Stimulated activated naive CD8-positive, alpha-beta T cell treated with anti-CD3 and anti-CD28 coated beads, Interleukin-15, Interleukin-2, amounts not matched to agents 100 U/mL and 50 U/mL, for 24 hours (primary cell): ENCODE measurements at regions not wholly inside any gene's neighbourhood (a gene's known extent, or its start where the extent isn't known, plus 50 kb on each side); places are given as distances from the start of the nearest gene placed in this dataset.

ENCODE experiments used
- ATAC-seq: fragments of 150-1000 bp; cut with Tn5 transposase; one replicate; pipeline ENCODE4 v1.10.0; 2021
- DNase-seq: peaks from one replicate; pipeline ENCODE4 v3.0.0; 2021

DNA sequence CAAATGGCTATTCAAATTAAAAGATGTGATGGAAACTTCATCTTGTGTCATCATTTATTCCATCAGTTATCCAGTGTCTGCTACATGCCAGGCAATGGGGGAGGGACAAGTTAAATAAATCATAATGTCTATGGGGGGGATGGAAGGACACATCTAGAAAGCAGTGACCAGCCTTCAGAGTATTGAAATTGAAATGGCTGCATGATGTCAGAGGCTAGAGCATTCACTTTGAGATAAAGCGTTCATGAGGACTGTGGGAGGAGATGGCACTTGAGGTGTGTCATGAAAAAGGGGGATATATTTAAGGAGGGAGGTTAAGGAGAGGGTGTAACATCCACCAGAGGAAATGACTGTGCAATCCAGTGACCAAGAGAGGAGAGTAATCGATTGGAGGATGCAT is 50.6 kb downstream of the SLIT2 start:
- no peak for ATAC-seq

DNA sequence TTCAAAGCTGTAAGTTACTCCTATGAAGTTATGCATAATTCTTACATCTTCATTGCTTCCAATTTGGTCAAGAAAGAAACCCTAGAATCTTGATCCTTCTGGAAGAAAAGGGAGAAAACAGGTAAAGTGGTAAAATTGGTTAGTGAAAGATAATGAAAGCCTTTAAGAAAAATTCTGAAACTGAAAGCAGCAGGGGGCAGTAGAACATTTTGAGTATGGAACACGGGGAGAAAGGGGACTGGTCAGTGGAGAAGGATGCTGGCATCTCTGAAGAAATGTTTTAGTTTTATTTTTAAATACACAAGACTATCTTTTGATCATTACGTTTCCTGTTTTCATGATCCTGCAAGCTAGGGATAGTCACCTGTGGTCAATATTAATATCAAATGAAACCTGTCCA is 54.3 kb downstream of the SLIT2 start:
- no peak for ATAC-seq
- no peak for DNase-seq

More for the DNA sequence above, 50.6 kb downstream of the SLIT2 start:
- no peak for DNase-seq

DNA sequence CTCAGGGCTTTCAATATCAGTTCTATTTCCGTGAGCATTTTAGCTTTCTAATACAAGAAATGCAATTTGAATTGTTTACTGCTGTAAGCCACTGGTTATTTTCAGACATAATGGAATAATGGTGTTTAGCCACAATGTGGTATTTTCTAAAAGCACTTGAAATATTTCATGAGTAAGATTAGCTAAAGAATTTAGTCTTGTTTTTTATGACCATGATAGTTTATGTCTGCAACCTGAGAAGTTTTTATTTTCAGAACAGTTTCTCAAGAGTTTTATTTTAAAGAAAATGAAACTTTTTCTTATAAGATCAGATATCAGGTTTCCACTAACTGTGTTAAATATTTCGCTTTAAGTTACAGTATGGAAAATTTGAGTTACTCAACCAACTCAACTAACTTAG is 60.2 kb downstream of the SLIT2 start:
- no peak for ATAC-seq
- DNase-seq, result no peak

DNA sequence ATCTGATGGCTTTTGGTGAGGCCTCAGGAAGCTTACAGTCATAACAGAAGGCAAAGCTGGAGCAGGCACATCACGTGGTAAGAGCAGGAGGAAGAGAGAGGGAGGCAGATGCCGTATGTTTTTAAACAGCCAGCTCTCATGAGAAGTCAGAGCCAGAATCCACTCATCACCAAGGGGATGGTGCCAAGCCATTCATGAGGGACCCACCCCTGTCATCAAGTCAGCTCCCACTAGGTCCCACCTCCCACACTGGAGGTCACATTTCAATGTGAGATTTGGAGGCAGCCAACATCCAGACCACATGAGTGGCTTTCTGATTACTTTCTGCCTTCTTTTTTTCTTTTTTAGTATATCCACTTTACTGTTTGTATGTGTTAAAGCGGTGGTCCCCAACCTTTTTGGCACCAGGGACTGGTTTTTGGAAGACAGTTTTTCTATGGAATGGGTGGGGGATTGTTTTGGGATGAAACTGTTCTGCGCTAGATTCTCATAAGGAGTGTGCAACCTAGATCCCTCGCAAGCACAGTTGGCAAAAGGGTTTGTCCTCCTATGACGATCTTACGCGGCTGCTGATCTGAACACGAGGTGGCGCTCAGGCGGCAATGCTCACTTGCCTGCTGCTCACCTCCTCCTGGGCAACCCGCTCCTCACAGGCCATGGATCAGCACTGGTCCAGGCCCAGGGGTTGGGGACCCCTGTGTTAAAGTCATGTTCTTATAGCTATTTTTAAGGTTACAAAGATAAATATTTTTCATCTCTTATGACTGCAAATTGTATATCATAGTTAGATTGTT is 61.7 kb downstream of the SLIT2 start:
- DNase-seq (peak; percentile 6), ATAC-seq (no peak)

DNA sequence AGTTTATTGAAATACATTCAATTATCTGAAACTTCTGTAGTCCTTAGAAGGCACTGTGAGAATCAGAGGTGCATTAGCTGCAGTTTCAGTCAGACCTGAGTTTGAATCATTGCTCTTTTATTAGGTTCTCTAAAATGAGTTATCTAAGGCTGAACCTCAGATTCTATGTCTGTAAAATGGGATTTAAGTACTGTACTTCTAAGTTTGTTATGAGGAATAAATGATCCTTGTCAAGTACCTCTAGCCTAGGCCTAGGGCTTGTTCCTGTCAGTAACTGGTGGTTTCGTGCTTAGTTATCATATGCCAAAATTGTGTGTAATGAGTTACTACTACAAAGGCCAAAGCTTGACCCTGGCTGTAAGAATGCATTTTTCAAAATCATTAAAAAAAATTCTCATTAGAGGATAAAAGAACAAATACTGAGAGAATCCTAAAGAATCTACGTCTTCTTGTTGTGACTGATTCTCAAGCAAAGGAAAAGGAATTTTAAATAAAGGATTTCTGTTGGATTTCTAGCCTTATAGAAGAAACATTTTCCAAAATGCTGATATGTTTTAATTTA is 65.8 kb downstream of the SLIT2 start:
- DNase-seq (no peak), ATAC-seq (no peak)

DNA sequence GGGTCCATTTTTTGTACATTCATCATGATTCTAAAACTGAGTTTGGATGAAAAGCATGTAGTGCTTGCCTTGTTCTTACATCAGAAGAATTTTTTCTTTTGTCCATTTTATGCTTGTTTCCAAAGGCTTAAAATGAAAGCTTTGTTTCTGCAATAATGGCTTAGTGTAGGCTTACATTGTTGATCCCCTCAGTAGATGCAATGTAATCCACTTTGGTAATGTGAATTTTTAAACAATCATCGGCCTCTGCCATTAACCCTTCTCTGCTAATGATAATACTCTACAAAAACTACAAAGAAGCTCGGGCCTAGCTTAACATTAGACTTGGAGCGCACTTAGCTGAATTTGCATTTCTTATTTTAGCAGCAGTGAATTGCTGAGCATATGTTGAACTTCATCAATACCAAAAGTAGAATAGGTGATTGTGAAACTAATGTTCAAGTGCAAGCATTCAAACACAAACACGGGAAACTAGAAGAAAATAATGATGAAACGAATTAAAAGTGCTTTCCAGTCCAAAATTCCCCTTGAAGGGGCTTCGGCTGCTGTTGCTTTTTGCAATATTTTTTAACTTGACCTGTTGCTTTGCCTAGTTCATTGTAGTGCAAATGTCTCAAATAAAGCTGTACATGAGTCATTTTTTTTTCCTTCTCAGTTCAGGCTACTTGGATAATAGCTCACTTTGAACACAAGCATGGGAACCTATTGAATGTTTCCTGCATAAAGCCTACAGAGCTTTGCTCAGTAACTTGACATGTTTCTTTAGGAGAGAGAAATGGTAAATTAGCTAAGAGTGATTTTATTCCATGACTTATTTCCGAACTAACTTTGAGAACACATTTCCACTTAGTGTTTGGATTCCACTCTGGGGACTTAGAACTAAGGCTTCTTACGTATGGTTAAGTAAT is 66.5 kb downstream of the SLIT2 start:
- DNase-seq, result no peak
- no peak for ATAC-seq

DNA sequence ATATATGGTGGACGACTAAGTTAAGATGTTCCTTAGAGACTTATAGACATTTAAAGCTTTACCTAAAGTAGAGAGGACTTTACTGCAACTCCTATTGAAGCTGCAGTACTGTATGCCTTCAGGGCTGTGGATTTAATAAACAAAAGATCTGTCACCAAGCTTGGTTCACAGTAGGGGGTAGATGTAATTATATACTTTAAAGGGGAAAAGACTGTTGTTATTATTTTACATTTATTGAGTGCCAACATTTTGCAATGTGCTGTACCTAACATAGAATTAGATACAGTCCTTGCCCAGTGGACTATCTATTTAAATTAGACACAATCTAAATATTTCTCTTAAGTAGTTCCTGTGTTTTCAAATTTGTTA is 67.2 kb downstream of the SLIT2 start:
- ATAC-seq (no peak), DNase-seq (no peak)

DNA sequence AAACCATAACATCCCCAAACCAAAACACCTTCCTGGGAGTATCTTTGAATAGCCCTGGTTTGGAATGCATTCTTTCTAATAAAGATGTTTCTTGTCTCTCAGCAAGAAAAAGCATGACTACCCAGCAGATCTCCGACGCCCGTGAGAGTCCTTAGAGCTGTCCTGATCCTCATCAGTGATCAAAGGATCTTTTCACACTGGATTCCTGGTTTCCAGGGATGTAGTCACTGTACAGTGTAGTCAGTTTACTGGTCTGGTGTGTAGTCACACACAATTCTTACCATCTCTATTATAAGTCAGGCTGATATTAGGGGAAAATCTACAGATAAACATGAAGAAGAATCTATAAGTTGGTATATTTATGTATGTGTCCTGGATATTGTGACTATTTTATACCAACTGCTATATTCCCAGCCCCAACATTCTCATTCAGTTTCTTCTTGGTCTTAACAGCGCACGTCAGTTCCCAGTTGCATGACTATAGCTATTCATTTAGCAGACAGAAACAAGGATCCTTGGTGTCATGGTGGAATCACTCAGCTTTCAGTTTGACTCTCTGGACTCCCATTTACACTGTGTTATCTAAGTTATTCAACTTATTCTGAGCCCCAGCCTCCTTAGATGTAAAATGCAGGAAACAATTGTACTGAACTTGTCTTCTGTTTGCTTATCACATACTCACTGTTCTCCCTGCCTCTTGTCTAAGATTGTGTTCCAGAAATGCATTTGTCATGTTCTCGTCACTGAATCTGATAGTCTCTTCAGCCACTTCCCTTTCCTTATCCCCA is 68.3 kb downstream of the SLIT2 start:
- ATAC-seq (no peak), DNase-seq (no peak)

DNA sequence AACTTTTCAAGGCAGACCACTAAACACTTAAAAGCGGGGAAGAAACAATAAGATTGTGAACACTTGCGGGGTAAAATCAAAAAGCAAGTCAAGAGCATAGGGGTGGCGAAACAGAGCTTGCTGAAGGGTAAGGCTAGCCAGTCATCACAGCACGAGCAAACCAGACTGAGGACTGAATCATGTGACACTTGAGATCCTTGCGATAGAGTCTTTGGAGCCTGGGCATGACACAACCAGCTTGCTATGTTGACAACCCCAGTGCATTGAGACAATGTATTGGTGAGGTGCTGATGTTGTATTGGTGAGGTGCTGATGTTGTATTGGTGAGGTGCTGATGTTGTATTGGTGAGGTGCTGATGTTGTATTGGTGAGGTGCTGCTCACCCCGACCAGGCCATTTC is 72.3 kb downstream of the SLIT2 start:
- no peak for DNase-seq
- no peak for ATAC-seq

DNA sequence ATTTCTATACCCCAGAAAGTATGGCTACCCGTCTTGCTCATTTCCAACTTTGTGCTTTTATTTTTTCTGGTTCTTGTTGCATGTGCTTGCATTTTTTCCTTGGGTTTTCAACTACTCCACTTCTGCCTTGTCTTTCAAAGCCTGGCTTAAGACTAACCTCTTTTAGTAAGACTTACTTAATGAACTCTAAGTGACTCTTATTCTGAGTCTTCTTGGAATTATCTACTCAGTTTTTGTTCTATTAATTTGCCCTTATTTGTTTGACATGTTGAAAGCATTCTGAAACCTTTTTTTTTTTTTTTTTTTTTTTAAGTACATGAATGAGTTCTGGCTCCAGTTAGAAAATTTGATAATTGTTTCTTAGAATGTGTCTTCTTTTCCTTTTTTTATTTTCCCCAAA is 74.8 kb downstream of the SLIT2 start:
- no peak for DNase-seq
- ATAC-seq, result no peak

DNA sequence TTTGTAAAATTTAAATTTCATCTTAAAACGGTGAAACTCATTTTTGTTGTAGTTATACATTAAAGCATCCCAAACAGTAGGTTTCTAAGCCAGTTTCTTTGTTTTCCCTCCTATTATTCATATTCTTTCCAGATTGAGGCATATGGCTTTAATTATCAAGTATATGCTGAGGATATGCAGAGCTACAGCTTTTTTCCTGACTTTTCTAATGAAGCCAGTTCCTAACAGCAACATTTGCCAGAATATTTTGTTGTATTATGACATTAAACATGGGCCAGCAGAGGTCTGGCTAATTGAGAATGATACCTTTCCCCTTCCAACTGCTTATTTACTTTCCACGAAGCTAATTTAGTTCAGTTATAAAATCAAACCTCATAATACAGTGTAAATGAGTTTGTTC is 75.3 kb downstream of the SLIT2 start:
- ATAC-seq, result no peak
- DNase-seq, result no peak

DNA sequence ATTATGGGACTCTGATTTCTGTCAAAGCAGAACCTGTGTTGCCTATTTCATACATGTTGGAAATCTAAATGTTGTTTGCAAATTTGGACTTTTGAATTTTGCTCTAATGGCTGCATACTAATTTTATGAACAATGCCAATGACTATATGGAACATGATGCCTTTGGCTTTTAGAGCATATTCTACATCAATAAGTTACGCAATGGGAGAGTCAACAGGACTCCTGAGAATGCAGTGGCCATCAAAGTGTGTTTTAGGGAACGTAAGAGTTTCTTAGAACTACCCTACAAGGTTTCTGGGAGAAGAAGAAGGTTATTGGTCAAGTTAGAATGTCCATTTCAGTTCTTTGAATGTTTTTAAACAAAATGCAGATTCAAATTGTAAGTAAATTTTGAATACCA is 76.1 kb downstream of the SLIT2 start:
- DNase-seq (no peak), ATAC-seq (no peak)

DNA sequence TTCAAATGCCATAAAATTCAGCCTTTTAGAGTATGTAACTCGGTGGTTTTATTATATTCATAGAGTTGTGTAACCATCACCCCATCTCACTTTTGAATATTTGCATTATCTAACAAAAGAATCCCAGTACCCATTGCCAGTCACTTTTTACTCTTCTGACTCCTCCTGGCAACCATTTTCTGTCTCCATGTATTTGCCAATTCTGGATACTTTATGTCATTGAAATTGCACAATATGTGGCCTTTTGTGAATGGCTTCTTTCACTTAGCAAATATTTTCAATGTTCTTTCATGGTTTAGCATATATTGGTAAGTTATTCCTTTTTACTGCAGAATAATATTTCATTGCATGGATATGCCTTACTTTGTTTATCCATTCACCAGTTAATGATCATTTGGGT is 79.9 kb downstream of the SLIT2 start:
- DNase-seq (no peak), ATAC-seq (no peak)

DNA sequence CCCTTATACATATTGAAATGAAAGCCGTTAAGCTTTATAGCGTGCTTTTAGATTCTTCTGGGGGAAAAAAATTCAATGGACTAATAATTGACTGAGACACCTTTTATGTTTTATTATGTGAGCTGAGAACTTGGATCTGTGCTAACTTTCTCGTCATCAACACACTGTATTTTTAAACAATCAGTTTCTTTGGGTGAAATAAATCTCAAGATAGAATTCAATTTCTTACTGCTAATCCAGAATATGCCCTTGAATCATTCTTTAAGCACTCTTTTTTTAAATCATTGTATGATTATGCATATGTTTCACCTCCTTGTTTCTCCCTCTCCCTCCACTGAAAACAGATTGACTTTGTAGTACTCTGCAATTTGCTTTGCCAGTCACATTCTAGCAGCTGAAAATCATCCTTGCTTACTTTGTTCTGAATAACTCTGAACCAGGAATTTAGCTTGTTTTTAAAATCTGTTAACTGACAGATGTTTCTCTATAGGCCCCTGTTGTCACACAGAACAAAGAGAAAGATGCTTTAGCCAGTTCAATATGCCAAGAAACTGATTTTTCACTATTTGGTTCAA is 81.5 kb downstream of the SLIT2 start:
- ATAC-seq (no peak), DNase-seq (no peak)

DNA sequence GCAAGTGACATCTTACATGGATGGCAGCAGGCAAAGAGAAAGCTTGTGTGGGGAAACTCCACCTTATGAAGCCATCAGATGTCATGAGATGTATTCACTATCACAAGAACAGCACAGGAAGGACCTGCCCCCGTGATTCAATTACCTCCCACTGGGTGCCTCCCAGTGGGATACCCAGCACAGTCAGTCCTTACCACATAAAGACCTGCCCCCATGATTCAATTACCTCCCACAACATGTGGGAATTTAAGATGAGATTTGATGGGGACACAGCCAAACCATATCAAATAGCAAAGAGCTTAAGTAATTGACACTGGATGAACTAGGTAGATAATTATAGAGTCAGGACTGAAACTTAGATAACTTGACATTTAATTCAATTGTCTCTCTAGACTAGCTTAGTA is 85.6 kb downstream of the SLIT2 start:
- ATAC-seq (no peak), DNase-seq (no peak)

DNA sequence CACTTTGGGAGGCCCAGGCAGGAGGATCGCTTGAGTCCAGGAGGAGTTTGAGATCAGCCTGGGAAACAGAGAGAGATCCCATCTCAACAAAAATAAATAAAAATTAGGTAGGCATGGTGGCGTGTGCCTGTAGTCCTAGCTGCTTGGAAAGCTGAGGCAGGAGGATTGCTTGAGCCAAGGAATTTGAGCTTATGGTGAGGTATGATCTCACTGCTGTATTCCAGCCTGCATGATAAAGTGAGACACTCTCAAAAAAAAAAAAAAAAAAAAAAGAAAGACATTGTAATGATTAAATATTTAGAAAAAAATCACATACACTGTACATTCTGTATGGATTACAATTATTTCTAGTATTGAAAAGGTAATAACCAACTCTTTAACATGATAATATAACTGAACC is 87.1 kb downstream of the SLIT2 start:
- ATAC-seq (no peak), DNase-seq (no peak)

DNA sequence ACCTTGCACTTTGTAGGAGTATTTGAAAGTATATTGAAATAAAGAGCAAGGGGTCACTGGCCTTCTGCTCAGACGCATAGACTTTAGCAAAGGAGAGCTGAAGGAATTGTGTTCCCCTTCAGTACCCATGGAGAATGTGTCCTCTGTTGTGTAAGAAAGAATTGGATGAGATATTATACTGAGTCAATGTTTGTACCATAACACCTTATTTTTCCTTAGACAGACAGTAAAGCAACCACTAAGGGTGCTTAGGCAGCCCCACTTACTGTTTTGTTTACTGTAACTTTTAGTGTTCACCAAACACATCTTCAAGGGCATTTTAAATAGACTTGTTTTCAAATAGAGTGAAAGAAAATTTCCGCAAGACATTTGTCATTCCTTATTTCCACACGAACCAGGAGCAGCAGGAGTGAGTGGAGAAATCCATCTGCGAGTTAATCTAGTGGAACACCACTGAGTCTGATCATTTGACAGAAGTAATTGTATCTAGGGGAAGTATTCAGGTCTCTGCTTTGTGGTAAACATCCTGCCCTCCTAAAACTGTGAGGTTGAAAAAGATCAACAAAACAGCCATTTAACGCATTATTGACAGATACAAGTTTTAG is 89.5 kb downstream of the SLIT2 start:
- ATAC-seq (no peak), DNase-seq (no peak)

DNA sequence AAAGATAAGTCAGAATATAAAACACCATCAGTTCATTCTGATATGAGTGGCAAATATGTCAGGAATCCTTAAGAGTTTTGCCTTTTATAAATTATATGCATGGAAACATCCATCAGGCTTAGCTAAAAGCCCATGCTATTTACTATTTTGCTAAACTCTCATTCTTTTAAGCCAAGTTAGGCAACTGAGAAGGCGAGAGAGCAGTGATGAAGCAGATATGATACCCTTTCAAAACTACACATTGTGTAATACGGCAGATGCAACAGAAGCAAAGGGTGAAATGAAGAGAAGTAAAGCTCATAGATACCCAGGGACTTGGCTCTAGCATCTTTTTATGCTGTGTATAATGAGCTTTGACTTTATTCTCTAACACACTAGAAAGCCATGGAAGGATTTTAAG is 95.8 kb downstream of the SLIT2 start:
- ATAC-seq (no peak), DNase-seq (no peak)

DNA sequence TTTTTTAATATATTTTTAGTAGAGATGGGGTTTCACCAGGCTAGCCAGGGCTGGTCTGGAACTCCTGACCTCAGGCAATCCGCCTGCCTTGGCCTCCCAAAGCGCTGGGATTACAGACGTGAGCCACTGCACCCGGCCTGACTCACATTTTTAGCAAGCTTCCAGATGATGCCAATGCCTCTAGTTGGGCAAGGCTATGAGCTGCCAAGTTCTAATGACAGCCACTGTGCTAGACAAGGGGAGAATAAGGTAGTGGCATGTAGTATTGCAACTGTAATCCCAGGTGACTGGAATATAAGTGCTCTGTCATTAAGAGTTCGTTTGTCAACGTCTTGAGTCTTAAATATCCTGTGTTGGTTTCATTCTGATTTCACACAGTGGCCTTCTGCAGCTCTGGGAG is 96.7 kb downstream of the SLIT2 start:
- ATAC-seq (no peak), DNase-seq (no peak)

DNA sequence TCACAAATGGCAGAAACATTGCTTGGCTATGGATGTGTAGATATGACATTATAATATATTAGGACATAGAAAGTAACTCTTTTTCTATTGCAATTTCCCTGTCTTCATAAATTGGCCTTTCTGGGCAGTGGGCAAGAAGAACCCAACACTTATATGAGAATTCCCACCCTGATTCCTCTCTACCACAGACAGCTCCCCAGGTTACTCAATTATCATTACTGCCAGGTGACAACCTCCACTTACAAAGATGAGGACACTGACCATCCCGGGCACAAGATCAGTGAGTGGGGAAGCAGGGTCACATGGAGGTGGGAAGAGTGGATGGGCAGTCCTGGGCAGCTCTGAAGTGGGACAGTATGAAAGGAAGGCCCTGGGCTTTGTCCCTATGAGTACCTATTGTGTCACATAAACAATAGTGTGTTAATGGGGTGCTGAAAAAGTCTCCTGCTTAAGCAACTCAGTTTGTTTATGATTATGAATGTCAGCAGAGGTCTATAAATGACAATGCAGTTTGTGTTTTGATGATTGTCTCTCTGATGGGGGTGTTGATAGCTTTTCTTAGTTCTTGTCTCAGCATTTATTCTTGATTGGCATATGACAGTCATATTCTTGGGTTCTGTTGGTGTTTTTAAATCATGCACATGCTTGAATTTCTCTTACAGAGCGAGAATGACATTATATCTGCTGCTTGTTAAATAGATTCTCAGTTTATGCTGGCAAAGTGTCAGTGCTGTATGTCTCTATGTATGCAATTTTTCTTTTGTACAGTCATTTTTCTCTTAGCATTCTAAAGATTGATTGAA is 99.9 kb downstream of the SLIT2 start:
- DNase-seq (no peak), ATAC-seq (no peak)

DNA sequence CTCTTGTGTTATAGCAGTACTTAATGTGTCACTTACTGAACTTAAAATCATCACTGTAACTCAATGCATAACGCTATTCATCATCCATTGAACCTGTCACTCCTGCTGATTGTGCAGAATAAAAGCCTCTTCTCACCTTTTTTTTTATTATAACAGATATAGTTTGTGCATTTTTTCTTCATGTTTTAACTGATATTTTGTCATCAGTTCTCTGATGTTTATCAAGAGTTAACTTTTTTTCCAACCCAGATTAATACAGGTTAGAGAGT is 100.4 kb downstream of the SLIT2 start:
- no peak for ATAC-seq

More for the DNA sequence above, 100.4 kb downstream of the SLIT2 start:
- DNase-seq, result no peak
